ENCODE measurements at regions not wholly inside any gene's neighbourhood (a gene's known extent, or its start where the extent isn't known, plus 50 kb on each side); places are given as distances from the start of the nearest gene placed in this dataset.
A peak's percentile ranks its signal among the peaks of the same experiment; 100 is the strongest.

GRCh38 chr5:153902016-153902415, 136.7 kb downstream of the FAM114A2 start:
- TF ChIP-seq CTCF (IDR thresholded peaks at IDR 0.05; ENCODE audit: unreplicated experiment) = no peak
- Mint-ChIP-seq H3K4me1 (ENCODE audit: insufficient read depth, unreplicated experiment) (peaks cover 28% of the 10 kb centered on the region), H3K27ac (ENCODE audit: low read depth, unreplicated experiment) (no peak overlapping the region), H3K4me3 (ENCODE audit: unreplicated experiment) (no peak overlapping the region), H3K9me3 (ENCODE audit: unreplicated experiment) (no peaks in the 10 kb centered on the region), H3K27me3 (ENCODE audit: insufficient read depth, unreplicated experiment) (no peaks in the 10 kb centered on the region), H3K36me3 (ENCODE audit: insufficient read depth, unreplicated experiment) (no peaks in the 10 kb centered on the region)
- ChIA-PET CTCF (interaction anchor here (0.6 to 1.2 kb wide), 3 partner anchors 46 to 1342 kb away, joined by 3 read pairs; no protein-coding TSS in a partner anchor), POLR2A (interaction anchor here (0.7 kb wide), 1 partner anchor 421 kb away, joined by 3 read pairs; no protein-coding TSS in a partner anchor)
- intact Hi-C loops (cut with micrococcal nuclease) = no loop called here
- no peak for DNase-seq (ENCODE audit: unreplicated experiment)
- no TSS peak for BruUV-seq (replicated peaks)

GRCh38 chr5:153901449-153901848, 137.3 kb downstream of the FAM114A2 start:
- no peak for TF ChIP-seq CTCF (IDR thresholded peaks at IDR 0.05; ENCODE audit: unreplicated experiment)
- CTCF ChIA-PET = interaction anchor here (0.6 kb wide), 1 partner anchor 46 kb away, joined by 3 read pairs; no protein-coding TSS in a partner anchor
- peak overlapping the region; percentile 25 for H3K27ac Mint-ChIP-seq (ENCODE audit: low read depth, unreplicated experiment)

GRCh38 chr5:153900703-153901395, 137.9 kb downstream of the FAM114A2 start:
- H3K4me1 Mint-ChIP-seq (ENCODE audit: insufficient read depth, unreplicated experiment) = peaks cover 40% of the 10 kb centered on the region
- intact Hi-C loops (cut with micrococcal nuclease) = no loop called here
- H3K9me3 Mint-ChIP-seq (ENCODE audit: unreplicated experiment) = no peaks in the 10 kb centered on the region
- no peaks in the 10 kb centered on the region for H3K36me3 Mint-ChIP-seq (ENCODE audit: insufficient read depth, unreplicated experiment)
- no peaks in the 10 kb centered on the region for H3K27me3 Mint-ChIP-seq (ENCODE audit: insufficient read depth, unreplicated experiment)
- no peak overlapping the region for H3K4me3 Mint-ChIP-seq (ENCODE audit: unreplicated experiment)
- TF ChIP-seq CTCF (IDR thresholded peaks at IDR 0.05; ENCODE audit: unreplicated experiment) = no peak
- peak; percentile 74 for DNase-seq (ENCODE audit: unreplicated experiment)
- peak overlapping the region; percentile 25 for H3K27ac Mint-ChIP-seq (ENCODE audit: low read depth, unreplicated experiment)
- ChIA-PET CTCF (no interaction called here), POLR2A (no interaction called here)
- BruUV-seq (replicated peaks) = no TSS peak

More at GRCh38 chr5:153901449-153901848, 137.3 kb downstream of the FAM114A2 start:
- no peak for DNase-seq (ENCODE audit: unreplicated experiment)
- Mint-ChIP-seq H3K9me3 (ENCODE audit: unreplicated experiment) (no peaks in the 10 kb centered on the region), H3K27me3 (ENCODE audit: insufficient read depth, unreplicated experiment) (no peaks in the 10 kb centered on the region), H3K36me3 (ENCODE audit: insufficient read depth, unreplicated experiment) (no peaks in the 10 kb centered on the region), H3K4me1 (ENCODE audit: insufficient read depth, unreplicated experiment) (peaks cover 34% of the 10 kb centered on the region), H3K4me3 (ENCODE audit: unreplicated experiment) (no peak overlapping the region)
- intact Hi-C loops (cut with micrococcal nuclease) = no loop called here
- POLR2A ChIA-PET = no interaction called here
- no TSS peak for BruUV-seq (replicated peaks)

- Mint-ChIP-seq H3K36me3 (ENCODE audit: insufficient read depth, unreplicated experiment) (no peaks in the 10 kb centered on the region), H3K4me1 (ENCODE audit: insufficient read depth, unreplicated experiment) (peaks cover 44% of the 10 kb centered on the region), H3K27me3 (ENCODE audit: insufficient read depth, unreplicated experiment) (no peaks in the 10 kb centered on the region), H3K9me3 (ENCODE audit: unreplicated experiment) (no peaks in the 10 kb centered on the region), H3K27ac (ENCODE audit: low read depth, unreplicated experiment) (peak overlapping the region; percentile 25), H3K4me3 (ENCODE audit: unreplicated experiment) (no peak overlapping the region)
- CTCF ChIA-PET = interaction anchor here (0.6 to 1.5 kb wide), 4 partner anchors 9 to 403 kb away, joined by 4 to 5 read pairs (median 4); no protein-coding TSS in a partner anchor
- DNase-seq (ENCODE audit: unreplicated experiment) = no peak
- POLR2A ChIA-PET = no interaction called here
- intact Hi-C loops (cut with micrococcal nuclease) = no loop called here
- TF ChIP-seq CTCF (IDR thresholded peaks at IDR 0.05; ENCODE audit: unreplicated experiment) = no peak
- no TSS peak for BruUV-seq (replicated peaks)
Observed at GRCh38 chr5:153899746-153900145, 139.0 kb downstream of the FAM114A2 start.

Measured in MCF 10A (cell line).